GM12891 (cell line): ENCODE measurements at regions not wholly inside any gene's neighbourhood (a gene's known extent, or its start where the extent isn't known, plus 50 kb on each side); places are given as distances from the start of the nearest gene placed in this dataset.

Experiments used
- DNase-seq: peaks from one replicate; pipeline ENCODE4 v3.0.0; 2011; ENCODE audit warnings: low spot score; ENCODE audit not compliant: insufficient read length
- FAIRE-seq: peaks from 2 replicates; lab custom pipeline; 2011; peaks lifted over from hg19 to GRCh38; lab: Jason Lieb, UNC
- PAX5 ChIP-seq: IDR thresholded peaks from 2 replicates; pipeline ENCODE4 v1.6.1; 2011; ENCODE audit warnings: low read length, moderate library complexity, mild to moderate bottlenecking; ENCODE audit not compliant: insufficient read depth, severe bottlenecking
- POLR2A ChIP-seq: IDR thresholded peaks from 2 replicates; pipeline ENCODE4 v1.6.1; 2011; ENCODE audit warnings: low read depth, low read length, control low read depth
- POLR2AphosphoS5 ChIP-seq: IDR thresholded peaks from 2 replicates; pipeline ENCODE4 v1.6.1; 2011; ENCODE audit warnings: low read depth, low read length, control low read depth
- POU2F2 ChIP-seq: IDR thresholded peaks from 2 replicates; pipeline ENCODE4 v1.6.1; 2011; ENCODE audit warnings: low read depth, mild to moderate bottlenecking, control low read depth, low read length, moderate library complexity
- SPI1 ChIP-seq: IDR thresholded peaks from 2 replicates; pipeline ENCODE4 v1.6.1; 2011; ENCODE audit warnings: low read depth, low read length, control low read depth
- TAF1 ChIP-seq: IDR thresholded peaks from 2 replicates; pipeline ENCODE4 v1.6.1; 2011; ENCODE audit warnings: low read depth, low read length, control low read depth

DNA sequence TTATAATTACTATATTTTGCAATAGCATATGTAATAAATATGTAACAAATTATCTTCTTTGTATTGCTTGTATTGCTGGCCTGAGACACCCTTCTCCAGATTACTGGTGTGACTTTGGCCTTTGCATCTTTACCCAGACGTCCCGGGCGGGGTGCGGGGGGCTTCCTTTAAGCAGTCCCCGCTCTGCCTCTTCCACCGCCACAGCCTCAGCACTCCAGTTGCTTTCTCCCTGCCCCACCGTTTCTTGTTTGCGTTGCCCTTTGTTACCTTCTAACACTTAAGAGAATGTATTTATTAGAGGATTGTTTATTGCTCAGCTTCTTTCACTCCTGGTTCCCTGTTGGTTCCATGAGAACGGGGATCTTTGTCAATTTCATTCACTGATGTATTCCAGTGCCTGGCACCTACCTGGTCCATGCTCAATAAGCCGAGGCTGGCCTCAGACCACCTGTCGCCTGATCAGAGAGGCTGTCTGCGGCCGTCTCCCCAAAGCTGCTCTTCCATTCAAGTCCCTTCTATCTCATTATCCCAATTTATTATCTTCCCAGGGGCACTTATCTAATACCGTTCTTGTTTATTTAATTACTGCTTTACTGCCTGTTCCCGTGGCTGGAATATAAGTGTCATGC lies 100.5 kb upstream of the RFLNA start:
- no peak for FAIRE-seq
- TF ChIP-seq POU2F2 (no peak), POLR2AphosphoS5 (no peak), PAX5 (no peak), POLR2A (no peak), TAF1 (no peak), SPI1 (no peak)
- no peak for DNase-seq

GRCh38 chr12:124194893-124195566 lies 99.9 kb upstream of the RFLNA start:
- DNase-seq: no peak
- FAIRE-seq: no peak
- no peak for TF ChIP-seq POLR2A
- no peak for TF ChIP-seq TAF1
- no peak for TF ChIP-seq PAX5
- TF ChIP-seq SPI1: no peak
- TF ChIP-seq POU2F2: no peak
- TF ChIP-seq POLR2AphosphoS5: no peak

DNA sequence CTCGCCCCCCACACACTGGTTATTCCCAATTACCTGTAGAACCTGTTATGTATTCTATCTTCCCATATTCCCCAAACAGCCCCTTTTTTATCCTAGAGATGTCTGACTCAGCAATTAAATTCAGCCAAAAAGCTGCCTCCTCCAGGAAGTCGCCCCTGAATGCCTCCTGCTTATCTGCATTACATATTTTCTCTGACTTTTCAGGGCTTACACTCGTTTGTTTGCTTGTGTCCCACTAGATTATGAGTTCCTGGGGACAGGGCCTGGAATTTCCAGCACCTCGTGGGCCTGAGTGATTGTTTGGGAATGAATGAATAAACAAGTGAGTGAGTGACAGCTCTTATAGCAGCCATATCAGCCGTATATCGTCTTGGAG lies 99.3 kb upstream of the RFLNA start:
- FAIRE-seq: no peak
- TF ChIP-seq PAX5 (no peak), POU2F2 (no peak), TAF1 (no peak)
- DNase-seq: no peak

DNA sequence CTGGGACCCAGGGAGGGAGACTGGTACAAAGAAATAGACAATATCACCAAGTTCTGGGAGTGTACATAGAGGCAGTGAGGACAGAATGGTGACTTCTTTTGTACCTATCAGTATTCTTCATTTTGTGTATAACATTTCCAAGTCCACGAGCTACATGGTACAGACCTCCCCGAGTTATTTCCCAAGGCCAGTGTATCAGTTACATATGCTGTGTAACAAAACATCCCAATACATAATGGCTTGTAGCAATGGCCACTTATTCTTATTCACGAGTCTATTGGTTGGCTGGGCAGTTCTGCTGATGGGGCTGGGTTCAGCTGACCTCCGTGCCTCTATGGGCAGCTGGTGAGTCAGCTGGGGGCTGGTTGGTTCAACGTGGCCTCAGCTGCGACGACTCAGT lies 98.7 kb upstream of the RFLNA start:
- DNase-seq (no peak), FAIRE-seq (no peak)
- TF ChIP-seq POLR2AphosphoS5 (no peak), POLR2A (no peak), POU2F2 (no peak), SPI1 (no peak), TAF1 (no peak), PAX5 (no peak)

GRCh38 chr12:124201248-124201647 lies 93.6 kb upstream of the RFLNA start:
- TF ChIP-seq POU2F2 (no peak), SPI1 (no peak), POLR2A (no peak), PAX5 (no peak), TAF1 (no peak), POLR2AphosphoS5 (no peak)
- DNase-seq (no peak), FAIRE-seq (no peak)

DNA sequence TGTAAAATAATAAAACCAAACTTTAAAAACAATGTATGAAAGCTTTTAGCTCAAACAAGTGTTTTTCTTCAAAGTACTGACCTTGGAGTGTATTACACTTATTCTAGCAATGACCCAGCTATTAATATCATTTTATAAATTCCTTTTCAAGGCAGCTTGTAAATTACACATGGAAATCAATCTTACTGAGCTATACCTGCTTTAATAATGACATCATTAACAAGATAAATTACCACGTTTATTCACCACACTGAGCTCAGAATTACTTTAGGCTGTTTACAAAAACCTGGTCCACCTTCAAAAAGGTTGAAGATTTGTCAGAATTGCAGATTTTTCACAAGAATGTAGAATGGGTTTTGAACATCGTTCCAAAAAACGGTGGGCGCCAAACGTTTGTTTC lies 91.7 kb upstream of the RFLNA start:
- DNase-seq (no peak), FAIRE-seq (no peak)
- TF ChIP-seq POLR2A (no peak), PAX5 (no peak), SPI1 (no peak), POLR2AphosphoS5 (no peak), TAF1 (no peak), POU2F2 (no peak)

- no peak for TF ChIP-seq PAX5
- no peak for TF ChIP-seq POU2F2
- no peak for TF ChIP-seq TAF1
- TF ChIP-seq POLR2AphosphoS5: no peak
- TF ChIP-seq POLR2A: no peak
Observed at GRCh38 chr12:124205405-124205804, 89.5 kb upstream of the RFLNA start.

GRCh38 chr12:124207049-124207448 lies 87.8 kb upstream of the RFLNA start:
- DNase-seq: no peak
- no peak for TF ChIP-seq SPI1
- no peak for TF ChIP-seq PAX5
- TF ChIP-seq POU2F2: no peak
- TF ChIP-seq POLR2A: no peak
- no peak for TF ChIP-seq TAF1
- no peak for TF ChIP-seq POLR2AphosphoS5
- no peak for FAIRE-seq

More at GRCh38 chr12:124205405-124205804, 89.5 kb upstream of the RFLNA start:
- DNase-seq (no peak), FAIRE-seq (no peak)

DNA sequence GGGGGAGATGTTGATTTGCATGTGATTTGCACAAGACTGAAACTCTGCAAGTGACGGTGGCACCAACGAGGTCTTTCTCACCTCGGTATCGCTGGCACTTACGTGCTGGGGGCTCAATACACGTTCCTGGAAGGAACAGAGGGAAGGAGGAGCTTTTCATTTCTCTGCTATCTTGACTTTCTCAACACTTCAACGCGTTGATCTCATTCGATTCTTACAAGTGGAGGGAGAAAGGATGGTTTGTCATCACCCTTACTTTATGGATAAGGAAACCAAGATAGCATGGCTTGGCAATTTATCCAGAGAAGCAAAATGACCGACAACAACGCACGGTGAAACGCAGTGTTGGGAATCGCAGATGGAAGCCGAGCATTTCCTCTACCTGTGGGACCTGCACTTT lies 87.3 kb upstream of the RFLNA start:
- DNase-seq (no peak), FAIRE-seq (no peak)

DNA sequence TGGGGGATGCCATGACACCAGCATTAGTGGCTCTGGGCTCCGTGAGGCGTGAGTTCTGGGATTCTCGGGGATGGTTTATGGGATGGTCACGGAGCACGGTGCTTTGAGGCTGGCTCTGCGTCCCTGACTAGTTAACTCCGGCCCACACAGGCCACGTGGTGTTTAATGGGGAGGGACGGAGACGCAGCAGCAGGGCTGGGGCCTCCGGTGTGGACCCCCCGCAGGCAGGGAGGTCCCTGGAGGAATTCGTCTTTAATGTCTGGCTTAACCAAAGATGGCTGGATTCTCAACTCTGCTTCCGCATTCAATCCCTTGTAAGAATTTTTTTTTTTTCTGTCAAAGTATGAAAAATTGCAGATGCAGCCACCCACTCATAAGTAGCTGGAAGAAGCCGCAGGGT lies 86.4 kb upstream of the RFLNA start:
- DNase-seq (no peak), FAIRE-seq (no peak)
- TF ChIP-seq POLR2A (no peak), POLR2AphosphoS5 (no peak), PAX5 (no peak), TAF1 (no peak), POU2F2 (no peak), SPI1 (no peak)

More for the DNA sequence above, 87.3 kb upstream of the RFLNA start:
- TF ChIP-seq POLR2A: no peak
- no peak for TF ChIP-seq TAF1
- no peak for TF ChIP-seq PAX5
- no peak for TF ChIP-seq POLR2AphosphoS5
- TF ChIP-seq SPI1: no peak
- no peak for TF ChIP-seq POU2F2
